Tibial nerve (tissue), 3 donors: ENCODE measurements at regions not wholly inside any gene's neighbourhood (a gene's known extent, or its start where the extent isn't known, plus 50 kb on each side); places are given as distances from the start of the nearest gene placed in this dataset.

Experiments used
- POLR2A ChIP-seq, 2 donors: fragments of 450-650 bp; IDR thresholded peaks; one replicate each; pipeline ENCODE4 v1.6.1; 2017; ENCODE audit warnings: antibody characterized with exemption in 2 of 2, mild to moderate bottlenecking in 2 of 2, moderate library complexity in 2 of 2
- TF ChIP-seq, protein P1 (sequence below), 5 experiments: fragments of 200-600 bp in 3 of 5; fragments of 450-650 bp in 2 of 5; sonication (generic) in 3 of 5; IDR thresholded peaks; one replicate each; pipeline ENCODE4 v1.5.1; 2016 to 2019; ENCODE audit warnings: antibody characterized with exemption in 5 of 5, mild to moderate bottlenecking in 3 of 5, moderate library complexity in 2 of 5

DNA sequence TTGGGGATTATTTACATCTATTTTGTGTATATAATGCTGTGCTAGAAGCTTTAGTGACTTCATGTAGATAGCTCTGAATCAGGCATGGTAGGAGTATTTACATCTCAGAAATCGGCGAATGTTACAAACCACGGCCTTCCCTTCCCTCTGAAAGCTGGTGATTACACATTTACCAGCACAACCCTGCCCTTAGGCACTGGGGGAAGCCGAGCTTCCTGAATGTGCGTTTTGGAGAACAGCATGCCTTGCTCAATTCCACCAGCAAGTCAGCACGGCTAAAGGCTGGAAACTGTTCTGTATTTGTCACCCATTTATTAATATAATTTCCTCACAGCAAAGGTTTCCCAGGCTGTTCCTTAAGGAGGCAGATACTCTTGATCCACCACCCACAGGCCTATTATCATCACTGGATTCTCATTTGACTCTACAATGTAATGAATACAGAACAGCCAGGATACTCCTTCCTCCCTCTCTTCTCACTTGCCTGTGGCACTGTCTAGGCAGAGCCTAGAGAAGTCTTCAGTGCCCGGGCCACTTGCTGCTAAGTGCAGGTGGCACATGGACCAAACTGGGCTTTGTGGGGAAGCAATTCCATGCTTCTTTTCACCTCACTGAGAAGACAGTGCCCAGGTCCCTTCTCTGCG lies 55.2 kb upstream of the CACNA2D3 start:
- TF ChIP-seq, protein P1, sequence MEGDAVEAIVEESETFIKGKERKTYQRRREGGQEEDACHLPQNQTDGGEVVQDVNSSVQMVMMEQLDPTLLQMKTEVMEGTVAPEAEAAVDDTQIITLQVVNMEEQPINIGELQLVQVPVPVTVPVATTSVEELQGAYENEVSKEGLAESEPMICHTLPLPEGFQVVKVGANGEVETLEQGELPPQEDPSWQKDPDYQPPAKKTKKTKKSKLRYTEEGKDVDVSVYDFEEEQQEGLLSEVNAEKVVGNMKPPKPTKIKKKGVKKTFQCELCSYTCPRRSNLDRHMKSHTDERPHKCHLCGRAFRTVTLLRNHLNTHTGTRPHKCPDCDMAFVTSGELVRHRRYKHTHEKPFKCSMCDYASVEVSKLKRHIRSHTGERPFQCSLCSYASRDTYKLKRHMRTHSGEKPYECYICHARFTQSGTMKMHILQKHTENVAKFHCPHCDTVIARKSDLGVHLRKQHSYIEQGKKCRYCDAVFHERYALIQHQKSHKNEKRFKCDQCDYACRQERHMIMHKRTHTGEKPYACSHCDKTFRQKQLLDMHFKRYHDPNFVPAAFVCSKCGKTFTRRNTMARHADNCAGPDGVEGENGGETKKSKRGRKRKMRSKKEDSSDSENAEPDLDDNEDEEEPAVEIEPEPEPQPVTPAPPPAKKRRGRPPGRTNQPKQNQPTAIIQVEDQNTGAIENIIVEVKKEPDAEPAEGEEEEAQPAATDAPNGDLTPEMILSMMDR (IDR thresholded peaks at IDR 0.05), result no peak
- TF ChIP-seq POLR2A (IDR thresholded peaks at IDR 0.05), result no peak
